GF-D8 (cell line): ENCODE measurements at regions not wholly inside any gene's neighbourhood (a gene's known extent, or its start where the extent isn't known, plus 50 kb on each side); places are given as distances from the start of the nearest gene placed in this dataset.

Experiments
- DNase-seq: peaks from one replicate; lab custom pipeline; 2025; lab: John Stamatoyannopoulos, UW

- DNase-seq, result no peak
These were observed 191.7 kb upstream of the TCF21 start for GRCh38 chr6:133697185-133697584.

GRCh38 chr6:133697666-133698065 is 191.2 kb upstream of the TCF21 start:
- DNase-seq, result no peak

- no peak for DNase-seq
These were observed 190.6 kb upstream of the TCF21 start for GRCh38 chr6:133698272-133698671.

GRCh38 chr6:133699741-133700385 is 189.1 kb upstream of the TCF21 start:
- DNase-seq, result no peak

GRCh38 chr6:133701633-133702331 is 187.1 kb upstream of the TCF21 start:
- DNase-seq, result peak; percentile 51

GRCh38 chr6:133704371-133704770 is 184.5 kb upstream of the TCF21 start:
- DNase-seq, result no peak

- no peak for DNase-seq
These were observed 183.8 kb upstream of the TCF21 start for GRCh38 chr6:133705066-133705465.

- no peak for DNase-seq
These were observed 183.2 kb upstream of the TCF21 start for GRCh38 chr6:133705731-133706130.

- DNase-seq, result peak; percentile 58
These were observed 181.5 kb upstream of the TCF21 start for GRCh38 chr6:133707456-133707855.

GRCh38 chr6:133710826-133711225 is 178.1 kb upstream of the TCF21 start:
- DNase-seq, result no peak

GRCh38 chr6:133715270-133715669 is 173.6 kb upstream of the TCF21 start:
- DNase-seq, result no peak

GRCh38 chr6:133724726-133725125 is 164.2 kb upstream of the TCF21 start:
- no peak for DNase-seq

GRCh38 chr6:133726188-133726587 is 162.7 kb upstream of the TCF21 start:
- DNase-seq, result no peak

GRCh38 chr6:133730881-133731280 is 158.0 kb upstream of the TCF21 start:
- DNase-seq, result no peak

- DNase-seq, result no peak
These were observed 148.7 kb upstream of the TCF21 start for GRCh38 chr6:133740218-133740617.

- no peak for DNase-seq
These were observed 148.1 kb upstream of the TCF21 start for GRCh38 chr6:133740816-133741215.

- DNase-seq, result no peak
These were observed 147.5 kb upstream of the TCF21 start for GRCh38 chr6:133741375-133741861.

- no peak for DNase-seq
These were observed 145.3 kb upstream of the TCF21 start for GRCh38 chr6:133743621-133744020.

- no peak for DNase-seq
These were observed 142.5 kb upstream of the TCF21 start for GRCh38 chr6:133746417-133746770.

- no peak for DNase-seq
These were observed 140.3 kb upstream of the TCF21 start for GRCh38 chr6:133748628-133749027.

GRCh38 chr6:133749427-133749826 is 139.5 kb upstream of the TCF21 start:
- no peak for DNase-seq

- no peak for DNase-seq
These were observed 136.8 kb upstream of the TCF21 start for GRCh38 chr6:133752129-133752528.

GRCh38 chr6:133753756-133754155 is 135.2 kb upstream of the TCF21 start:
- DNase-seq, result no peak

- DNase-seq, result no peak
These were observed 134.6 kb upstream of the TCF21 start for GRCh38 chr6:133754298-133754697.
